Neuron (in vitro differentiated cells): ENCODE measurements at regions not wholly inside any gene's neighbourhood (a gene's known extent, or its start where the extent isn't known, plus 50 kb on each side); places are given as distances from the start of the nearest gene placed in this dataset.

Source experiments
- H2AFZ ChIP-seq: one replicate; pipeline ENCODE4 v1.6.1; 2013; ENCODE audit warnings: low read depth, mild to moderate bottlenecking, inconsistent platforms, low read length, moderate library complexity
- H3K27me3 ChIP-seq: one replicate; pipeline ENCODE4 v1.6.1; 2013; ENCODE audit warnings: low read length; ENCODE audit not compliant: insufficient read depth
- H3K36me3 ChIP-seq: one replicate; pipeline ENCODE4 v1.6.1; 2013; ENCODE audit warnings: low read length; ENCODE audit not compliant: insufficient read depth
- H3K4me1 ChIP-seq: one replicate; pipeline ENCODE4 v1.6.1; 2013; ENCODE audit warnings: low read length; ENCODE audit not compliant: insufficient read depth
- H3K4me3 ChIP-seq: 2 replicates; pipeline ENCODE4 v1.5.1; 2013; ENCODE audit warnings: mild to moderate bottlenecking, low read length, moderate library complexity
- H3K9me3 ChIP-seq: one replicate; pipeline ENCODE4 v1.6.1; 2013; ENCODE audit warnings: low read length

GRCh38 chr2:121890041-121890440 is 134.6 kb downstream of the TSN start:
- H2AFZ ChIP-seq: no peak overlapping the region
- no peaks in the 10 kb centered on the region for H3K36me3 ChIP-seq
- peaks cover under 1% of the 10 kb centered on the region for H3K4me1 ChIP-seq
- no peak overlapping the region for H3K4me3 ChIP-seq
- no peaks in the 10 kb centered on the region for H3K9me3 ChIP-seq
- H3K27me3 ChIP-seq: no peaks in the 10 kb centered on the region

GRCh38 chr2:121895723-121896571 is 140.5 kb downstream of the TSN start:
- Histone ChIP-seq H3K4me3 (no peak overlapping the region), H3K36me3 (no peaks in the 10 kb centered on the region), H3K4me1 (no peaks in the 10 kb centered on the region), H2AFZ (no peak overlapping the region), H3K27me3 (no peaks in the 10 kb centered on the region), H3K9me3 (no peaks in the 10 kb centered on the region)

- Histone ChIP-seq H3K4me3 (no peak overlapping the region), H3K9me3 (no peaks in the 10 kb centered on the region), H3K4me1 (no peaks in the 10 kb centered on the region), H3K27me3 (no peaks in the 10 kb centered on the region), H3K36me3 (no peaks in the 10 kb centered on the region), H2AFZ (no peak overlapping the region)
These were observed 142.0 kb downstream of the TSN start for GRCh38 chr2:121897335-121897970.

- Histone ChIP-seq H2AFZ (no peak overlapping the region), H3K9me3 (no peaks in the 10 kb centered on the region), H3K4me1 (no peaks in the 10 kb centered on the region), H3K36me3 (no peaks in the 10 kb centered on the region), H3K4me3 (no peak overlapping the region), H3K27me3 (no peaks in the 10 kb centered on the region)
These were observed 143.0 kb downstream of the TSN start for GRCh38 chr2:121898483-121898882.

GRCh38 chr2:121900391-121900790 is 144.9 kb downstream of the TSN start:
- no peaks in the 10 kb centered on the region for H3K27me3 ChIP-seq
- no peaks in the 10 kb centered on the region for H3K36me3 ChIP-seq
- H3K4me3 ChIP-seq: no peak overlapping the region
- H3K4me1 ChIP-seq: no peaks in the 10 kb centered on the region
- no peak overlapping the region for H2AFZ ChIP-seq
- no peaks in the 10 kb centered on the region for H3K9me3 ChIP-seq

- Histone ChIP-seq H3K4me3 (no peak overlapping the region), H3K9me3 (no peaks in the 10 kb centered on the region), H2AFZ (no peak overlapping the region), H3K4me1 (no peaks in the 10 kb centered on the region), H3K36me3 (no peaks in the 10 kb centered on the region), H3K27me3 (no peaks in the 10 kb centered on the region)
These were observed 146.7 kb downstream of the TSN start for GRCh38 chr2:121902171-121902591.

GRCh38 chr2:121902616-121903015 is 147.2 kb downstream of the TSN start:
- no peaks in the 10 kb centered on the region for H3K36me3 ChIP-seq
- no peaks in the 10 kb centered on the region for H3K27me3 ChIP-seq
- H3K4me1 ChIP-seq: no peaks in the 10 kb centered on the region
- no peak overlapping the region for H3K4me3 ChIP-seq
- no peak overlapping the region for H2AFZ ChIP-seq
- no peaks in the 10 kb centered on the region for H3K9me3 ChIP-seq

- no peaks in the 10 kb centered on the region for H3K27me3 ChIP-seq
- H3K9me3 ChIP-seq: no peaks in the 10 kb centered on the region
- H3K36me3 ChIP-seq: no peaks in the 10 kb centered on the region
- H2AFZ ChIP-seq: no peak overlapping the region
- no peak overlapping the region for H3K4me3 ChIP-seq
- peaks cover 3% of the 10 kb centered on the region for H3K4me1 ChIP-seq
These were observed 147.7 kb downstream of the TSN start for GRCh38 chr2:121903037-121903689.

- Histone ChIP-seq H3K27me3 (no peaks in the 10 kb centered on the region), H3K4me3 (no peak overlapping the region), H3K36me3 (no peaks in the 10 kb centered on the region), H3K4me1 (peaks cover 3% of the 10 kb centered on the region), H3K9me3 (no peaks in the 10 kb centered on the region), H2AFZ (no peak overlapping the region)
These were observed 149.2 kb downstream of the TSN start for GRCh38 chr2:121904656-121905055.

GRCh38 chr2:121905201-121905600 is 149.8 kb downstream of the TSN start:
- no peaks in the 10 kb centered on the region for H3K36me3 ChIP-seq

GRCh38 chr2:121906170-121906569 is 150.7 kb downstream of the TSN start:
- H3K27me3 ChIP-seq: no peaks in the 10 kb centered on the region
- H3K4me1 ChIP-seq: peaks cover 4% of the 10 kb centered on the region
- H3K36me3 ChIP-seq: no peaks in the 10 kb centered on the region
- H3K9me3 ChIP-seq: no peaks in the 10 kb centered on the region
- no peak overlapping the region for H2AFZ ChIP-seq
- H3K4me3 ChIP-seq: no peak overlapping the region

More at GRCh38 chr2:121905201-121905600, 149.8 kb downstream of the TSN start:
- Histone ChIP-seq H3K27me3 (no peaks in the 10 kb centered on the region), H3K4me3 (no peak overlapping the region), H2AFZ (no peak overlapping the region), H3K9me3 (no peaks in the 10 kb centered on the region), H3K4me1 (peaks cover 3% of the 10 kb centered on the region)

- no peak overlapping the region for H2AFZ ChIP-seq
- no peaks in the 10 kb centered on the region for H3K27me3 ChIP-seq
- peaks cover 6% of the 10 kb centered on the region for H3K4me1 ChIP-seq
- H3K36me3 ChIP-seq: no peaks in the 10 kb centered on the region
- H3K9me3 ChIP-seq: no peaks in the 10 kb centered on the region
- H3K4me3 ChIP-seq: no peak overlapping the region
These were observed 152.5 kb downstream of the TSN start for GRCh38 chr2:121907928-121908327.

- H3K4me1 ChIP-seq: peaks cover 6% of the 10 kb centered on the region
- H3K27me3 ChIP-seq: no peaks in the 10 kb centered on the region
- no peak overlapping the region for H2AFZ ChIP-seq
These were observed 154.7 kb downstream of the TSN start for GRCh38 chr2:121910139-121910538.

More at GRCh38 chr2:121910139-121910538, 154.7 kb downstream of the TSN start:
- no peaks in the 10 kb centered on the region for H3K9me3 ChIP-seq
- no peak overlapping the region for H3K4me3 ChIP-seq
- no peaks in the 10 kb centered on the region for H3K36me3 ChIP-seq
